Activated T-cell treated with anti-CD3 and anti-CD28 coated beads, Interleukin-2, amount 50 U/mL, for 72 hours (primary cell): ENCODE measurements at regions not wholly inside any gene's neighbourhood (a gene's known extent, or its start where the extent isn't known, plus 50 kb on each side); places are given as distances from the start of the nearest gene placed in this dataset.
"Not testable (repeated sequence)": the region's sequence is repeated elsewhere in the genome, so short reads cannot be mapped to it uniquely, and the experiment has no call there.

ENCODE experiments used
- ATAC-seq, 2 donors: fragments of 150-1000 bp; cut with Tn5 transposase; replicated peaks in 1 of 2; 2 replicates each; pipeline ENCODE4 v1.10.0; 2021; ENCODE audit warnings: moderate library complexity in 2 of 2, mild to moderate bottlenecking in 1 of 2
- DNase-seq, 2 donors: peaks; one replicate each; pipeline ENCODE4 v3.0.0; 2021 to 2022; ENCODE audit warnings: mixed read lengths in 1 of 2
- H3K27ac Mint-ChIP-seq: one replicate; pipeline ENCODE4 v1.8.0; 2022; ENCODE audit warnings: mild to moderate bottlenecking, moderate library complexity, mixed read lengths
- H3K27me3 Mint-ChIP-seq: one replicate; pipeline ENCODE4 v1.8.0; 2022; ENCODE audit warnings: low read depth, mixed read lengths
- H3K36me3 Mint-ChIP-seq, 2 donors: one replicate each; pipeline ENCODE4 v1.8.0; 2022; ENCODE audit warnings: mixed read lengths in 2 of 2, mild to moderate bottlenecking in 1 of 2; ENCODE audit not compliant: insufficient read depth in 2 of 2
- H3K4me1 Mint-ChIP-seq: one replicate; pipeline ENCODE4 v1.8.0; 2022; ENCODE audit warnings: low read depth, mixed read lengths
- H3K4me3 Mint-ChIP-seq, 2 donors: one replicate each; pipeline ENCODE4 v1.8.0; 2022; ENCODE audit warnings: mild to moderate bottlenecking in 2 of 2, mixed read lengths in 2 of 2, moderate library complexity in 2 of 2
- H3K9me3 Mint-ChIP-seq, 2 donors: one replicate each; pipeline ENCODE4 v1.8.0; 2022; ENCODE audit warnings: mixed read lengths in 2 of 2

DNA sequence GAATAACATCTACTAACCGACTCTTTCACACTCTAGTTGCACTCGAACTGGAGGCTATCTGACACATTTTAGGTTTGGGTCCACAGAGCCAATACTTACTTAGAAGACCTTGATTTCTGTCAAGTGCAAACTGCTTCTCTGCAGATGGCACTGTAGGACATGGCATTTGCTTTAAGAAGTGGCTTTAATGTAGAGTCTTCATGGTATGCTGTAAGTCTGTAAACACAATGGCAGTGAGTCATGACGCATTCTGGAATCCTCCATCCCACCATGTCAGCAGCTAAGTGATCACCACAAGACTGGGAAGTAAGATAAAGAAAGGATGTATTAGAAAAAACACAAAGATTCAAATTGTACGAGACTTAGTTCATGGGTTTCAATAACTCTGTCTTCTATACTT lies 377.0 kb upstream of the NOX3 start:
- H3K9me3 Mint-ChIP-seq = no peaks in the 10 kb centered on the region
- H3K36me3 Mint-ChIP-seq = no peaks in the 10 kb centered on the region
- ATAC-seq (no peak), DNase-seq (no peak)
- no peak overlapping the region for H3K27ac Mint-ChIP-seq
- no peak overlapping the region for H3K4me3 Mint-ChIP-seq
- no peaks in the 10 kb centered on the region for H3K4me1 Mint-ChIP-seq
- H3K27me3 Mint-ChIP-seq = no peaks in the 10 kb centered on the region

DNA sequence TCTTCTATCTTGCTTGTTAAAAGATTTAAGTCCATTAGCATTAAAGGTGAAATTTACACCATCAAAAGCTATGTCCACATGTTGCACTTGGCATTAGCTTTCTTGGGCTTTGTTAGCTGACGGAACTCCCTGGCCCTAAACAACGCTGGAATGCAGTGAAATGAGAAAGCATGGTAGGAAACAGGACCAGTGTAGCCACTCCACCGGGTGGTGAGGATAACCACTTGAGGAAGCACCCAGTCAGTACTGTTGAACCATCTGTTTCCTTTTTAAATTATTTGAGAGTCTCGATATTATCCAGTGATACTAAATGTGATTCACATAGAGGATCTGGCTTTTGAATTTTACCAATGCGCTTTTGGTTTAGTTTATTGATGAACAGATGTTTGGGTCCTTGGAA lies 374.9 kb upstream of the NOX3 start:
- no peak for ATAC-seq
- Mint-ChIP-seq H3K27ac (no peak overlapping the region), H3K9me3 (no peaks in the 10 kb centered on the region), H3K4me3 (no peak overlapping the region), H3K36me3 (no peaks in the 10 kb centered on the region), H3K27me3 (no peaks in the 10 kb centered on the region), H3K4me1 (no peaks in the 10 kb centered on the region)
- DNase-seq = no peak

DNA sequence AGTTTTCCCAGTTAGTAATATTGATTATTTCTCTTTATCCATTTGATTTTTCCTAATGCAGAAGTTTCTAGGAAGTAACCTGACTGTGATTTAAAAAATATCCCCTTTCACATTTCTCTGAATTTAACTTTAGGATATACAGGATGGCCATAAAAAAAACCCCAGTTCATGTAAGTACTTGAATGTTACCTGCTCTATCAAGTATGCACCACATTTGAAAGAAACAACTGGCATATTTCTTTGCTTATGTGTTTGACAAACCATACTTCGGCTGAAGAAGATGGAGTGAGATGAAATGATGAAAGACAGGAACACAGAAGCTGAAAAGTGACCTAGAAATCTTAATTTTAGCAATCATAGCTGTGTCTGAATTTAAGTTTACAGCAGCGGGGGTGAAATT lies 374.0 kb upstream of the NOX3 start:
- DNase-seq = no peak
- Mint-ChIP-seq H3K27me3 (no peaks in the 10 kb centered on the region), H3K4me1 (no peaks in the 10 kb centered on the region), H3K9me3 (no peaks in the 10 kb centered on the region), H3K4me3 (no peak overlapping the region), H3K36me3 (no peaks in the 10 kb centered on the region), H3K27ac (no peak overlapping the region)
- ATAC-seq = no peak

DNA sequence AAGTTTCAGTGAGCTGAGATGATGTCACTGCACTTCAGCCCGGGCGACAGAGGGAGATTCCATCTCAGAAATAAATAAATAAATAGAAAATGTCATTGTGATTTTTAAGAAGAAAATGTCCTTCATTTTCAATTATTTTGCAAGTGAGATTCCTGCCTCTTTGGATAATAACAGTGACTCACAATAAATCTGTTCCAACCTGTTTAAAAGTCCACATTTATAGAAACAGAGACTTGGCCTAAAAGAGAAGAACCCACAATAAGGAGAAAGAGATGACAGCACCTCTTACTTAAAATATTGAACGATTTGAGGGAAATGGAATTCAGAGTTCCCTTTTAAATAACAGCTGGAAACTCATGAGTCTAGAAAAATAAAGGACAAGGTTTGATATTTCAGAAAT lies 373.4 kb upstream of the NOX3 start:
- H3K27me3 Mint-ChIP-seq = no peaks in the 10 kb centered on the region
- no peak overlapping the region for H3K4me3 Mint-ChIP-seq
- no peaks in the 10 kb centered on the region for H3K36me3 Mint-ChIP-seq
- no peak overlapping the region for H3K27ac Mint-ChIP-seq
- ATAC-seq = no peak
- H3K4me1 Mint-ChIP-seq = no peaks in the 10 kb centered on the region
- DNase-seq = no peak
- H3K9me3 Mint-ChIP-seq = no peaks in the 10 kb centered on the region

DNA sequence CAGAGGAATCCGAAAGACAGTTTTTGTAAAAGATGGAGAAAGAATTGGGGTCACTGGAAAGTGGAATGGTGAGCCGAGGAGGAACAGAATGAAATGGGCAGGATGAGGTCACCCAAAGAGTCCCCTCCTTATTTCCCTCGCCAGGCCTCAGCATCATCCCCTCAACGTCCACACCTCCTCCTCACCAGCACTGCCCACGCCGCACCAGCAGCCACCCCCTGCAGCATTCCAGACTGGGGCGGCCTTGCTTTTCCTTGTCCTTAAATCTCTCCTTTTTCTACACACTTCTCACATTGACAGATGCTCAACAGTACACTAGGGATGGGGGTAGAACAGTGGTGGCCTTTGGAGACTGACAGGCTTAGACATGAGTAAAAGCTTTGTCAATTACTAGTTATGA lies 363.1 kb upstream of the NOX3 start:
- no peaks in the 10 kb centered on the region for H3K4me1 Mint-ChIP-seq
- ATAC-seq = no peak
- no peaks in the 10 kb centered on the region for H3K36me3 Mint-ChIP-seq
- H3K9me3 Mint-ChIP-seq = peaks cover 0 to 5% of the 10 kb centered on the region in 2 donors
- H3K27me3 Mint-ChIP-seq = no peaks in the 10 kb centered on the region
- DNase-seq = no peak
- no peak overlapping the region for H3K4me3 Mint-ChIP-seq
- H3K27ac Mint-ChIP-seq = no peak overlapping the region

DNA sequence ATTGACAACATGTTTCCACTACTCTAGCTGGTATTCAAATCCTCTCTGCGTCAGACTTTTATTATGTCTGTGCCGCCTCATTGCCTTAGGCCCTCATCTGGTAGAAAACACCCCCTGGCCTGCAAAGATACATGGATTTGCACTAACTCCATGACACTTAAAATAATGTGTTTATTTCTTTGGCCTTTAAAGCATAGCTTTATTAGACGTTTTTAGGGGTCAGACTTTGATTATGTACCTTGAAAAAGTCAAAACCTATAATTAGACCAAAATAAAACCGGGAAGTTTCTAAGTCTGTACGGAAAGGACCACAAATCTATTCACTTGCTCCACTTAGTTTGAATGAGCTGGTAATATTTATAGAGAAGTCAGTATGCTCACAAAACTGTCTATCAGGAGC lies 357.9 kb upstream of the NOX3 start:
- H3K4me3 Mint-ChIP-seq = no peak overlapping the region
- no peaks in the 10 kb centered on the region for H3K27me3 Mint-ChIP-seq
- no peak for DNase-seq
- no peak overlapping the region for H3K27ac Mint-ChIP-seq
- ATAC-seq = no peak
- no peaks in the 10 kb centered on the region for H3K36me3 Mint-ChIP-seq
- no peaks in the 10 kb centered on the region for H3K9me3 Mint-ChIP-seq
- no peaks in the 10 kb centered on the region for H3K4me1 Mint-ChIP-seq

DNA sequence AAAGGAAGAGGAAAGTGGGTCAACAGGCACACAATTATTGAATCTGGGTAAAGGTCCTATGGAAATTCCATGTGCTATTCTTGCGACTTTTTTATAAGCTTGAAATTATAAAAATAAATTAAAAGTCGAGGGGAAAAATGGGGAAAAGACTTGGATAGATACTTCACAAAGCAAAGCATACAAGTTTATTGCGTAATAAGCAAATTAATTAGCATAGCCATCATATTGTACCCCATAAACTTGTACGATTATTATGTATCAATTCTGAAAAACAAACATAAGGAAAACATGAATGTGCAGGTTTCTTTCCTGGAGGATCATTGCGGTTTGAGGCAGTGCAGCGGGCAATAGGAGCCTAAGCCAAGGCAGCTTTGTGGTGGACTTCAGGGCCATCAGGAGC lies 351.6 kb upstream of the NOX3 start:
- no peak for ATAC-seq
- H3K4me1 Mint-ChIP-seq = no peaks in the 10 kb centered on the region

DNA sequence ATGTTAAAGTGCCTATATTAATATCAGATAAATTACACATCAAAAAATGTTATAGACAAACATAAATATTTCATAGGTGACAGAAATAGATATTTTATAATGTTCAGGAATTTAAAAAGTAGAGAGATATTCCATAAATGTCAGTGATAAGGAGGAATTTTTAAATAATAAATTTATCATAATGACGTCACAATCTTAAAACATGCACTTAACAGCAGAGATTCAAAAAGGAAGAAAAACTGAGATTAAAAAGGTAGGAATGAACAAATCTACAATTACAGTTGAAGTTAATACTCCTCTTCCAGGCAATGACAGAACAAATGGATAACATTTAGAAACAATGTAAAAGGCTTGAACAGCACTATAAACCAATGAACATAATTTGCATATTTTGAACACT lies 345.4 kb upstream of the NOX3 start:
- Mint-ChIP-seq H3K27ac (no peak overlapping the region), H3K4me3 (no peak overlapping the region), H3K27me3 (no peaks in the 10 kb centered on the region), H3K4me1 (no peaks in the 10 kb centered on the region), H3K36me3 (no peaks in the 10 kb centered on the region), H3K9me3 (peaks cover 0 to 4% of the 10 kb centered on the region in 2 donors)
- ATAC-seq (no peak), DNase-seq (no peak)

More for the DNA sequence above, 351.6 kb upstream of the NOX3 start:
- Mint-ChIP-seq H3K36me3 (no peaks in the 10 kb centered on the region), H3K27ac (no peak overlapping the region), H3K9me3 (no peaks in the 10 kb centered on the region), H3K27me3 (no peaks in the 10 kb centered on the region), H3K4me3 (no peak overlapping the region)
- no peak for DNase-seq

DNA sequence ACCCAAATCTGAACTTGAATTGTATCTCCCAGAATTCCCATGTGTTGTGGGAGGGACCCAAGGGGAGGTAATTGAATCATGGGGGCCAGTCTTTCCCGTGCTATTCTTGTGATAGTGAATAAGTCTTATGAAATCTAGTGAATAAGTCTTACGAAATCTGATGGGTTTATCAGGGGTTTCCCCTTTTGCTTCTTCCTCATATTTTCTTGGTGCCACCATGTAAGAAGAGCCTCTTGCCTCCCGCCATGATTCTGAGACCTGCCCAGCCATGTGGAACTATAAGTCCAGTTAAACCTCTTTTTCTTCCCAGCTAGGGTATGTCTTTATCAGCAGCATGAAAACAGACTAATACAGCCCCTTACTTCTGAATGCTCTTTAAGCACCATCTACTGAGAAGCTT lies 343.2 kb upstream of the NOX3 start:
- H3K36me3 Mint-ChIP-seq, H3K4me1 Mint-ChIP-seq, DNase-seq, ATAC-seq, H3K9me3 Mint-ChIP-seq, H3K27ac Mint-ChIP-seq, H3K4me3 Mint-ChIP-seq, H3K27me3 Mint-ChIP-seq: not testable (repeated sequence)

DNA sequence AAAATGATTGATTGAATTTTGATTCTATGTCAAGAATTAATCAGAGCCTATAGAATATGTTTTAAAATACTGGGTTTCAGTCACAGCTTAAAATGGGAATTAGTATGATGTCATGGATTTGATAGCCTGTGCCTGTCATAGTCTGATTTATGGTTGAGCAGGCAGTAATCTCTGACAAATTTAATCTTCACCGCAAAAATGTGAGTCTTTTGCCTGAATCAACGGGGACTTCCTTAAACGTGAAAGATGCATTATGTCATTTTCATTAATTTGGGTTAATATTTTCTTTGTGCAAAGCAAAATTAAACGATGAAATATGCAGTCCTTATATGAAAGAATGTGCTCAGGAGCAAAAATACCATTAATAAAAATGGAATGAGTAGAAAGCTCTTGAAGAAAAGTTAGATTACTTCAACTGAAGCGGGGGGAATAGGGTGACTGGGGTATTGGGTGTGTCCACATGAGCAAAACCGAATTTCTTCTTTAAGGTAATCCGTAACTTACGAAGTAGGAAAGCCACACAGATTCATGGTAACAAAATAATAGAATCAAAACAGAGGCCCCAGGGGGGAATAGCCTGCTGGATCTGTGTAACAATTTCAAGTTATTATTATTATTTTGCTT lies 339.6 kb upstream of the NOX3 start:
- DNase-seq (no peak), ATAC-seq (no peak)
- Mint-ChIP-seq H3K27ac (no peak overlapping the region), H3K27me3 (no peaks in the 10 kb centered on the region), H3K36me3 (no peaks in the 10 kb centered on the region), H3K4me1 (no peaks in the 10 kb centered on the region), H3K4me3 (no peak overlapping the region), H3K9me3 (peaks cover 0 to 6% of the 10 kb centered on the region in 2 donors)

DNA sequence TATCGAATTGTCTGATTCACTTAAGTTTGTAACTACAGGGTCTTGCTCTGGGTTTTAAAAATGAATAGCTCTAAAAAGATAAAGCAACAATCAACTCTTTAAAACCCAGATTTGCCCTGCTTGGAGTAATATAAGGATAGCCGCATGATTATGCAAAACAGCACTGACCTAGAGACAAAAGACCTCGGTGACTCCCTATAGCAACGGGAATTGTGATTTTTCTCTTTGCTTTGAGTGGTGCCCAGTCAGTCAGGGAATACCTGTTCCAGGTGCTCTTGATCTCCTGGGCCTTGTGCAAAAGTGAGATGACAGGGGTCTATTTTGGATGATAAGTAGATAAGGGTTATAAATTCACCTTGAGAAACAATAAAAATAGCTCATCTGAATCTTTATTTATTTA lies 336.3 kb upstream of the NOX3 start:
- no peaks in the 10 kb centered on the region for H3K4me1 Mint-ChIP-seq
- DNase-seq (no peak), ATAC-seq (no peak)
- H3K27me3 Mint-ChIP-seq = no peaks in the 10 kb centered on the region
- peaks cover 1 to 4% of the 10 kb centered on the region in 2 donors for H3K9me3 Mint-ChIP-seq
- H3K27ac Mint-ChIP-seq = no peak overlapping the region
- H3K36me3 Mint-ChIP-seq = no peaks in the 10 kb centered on the region
- H3K4me3 Mint-ChIP-seq = no peak overlapping the region

DNA sequence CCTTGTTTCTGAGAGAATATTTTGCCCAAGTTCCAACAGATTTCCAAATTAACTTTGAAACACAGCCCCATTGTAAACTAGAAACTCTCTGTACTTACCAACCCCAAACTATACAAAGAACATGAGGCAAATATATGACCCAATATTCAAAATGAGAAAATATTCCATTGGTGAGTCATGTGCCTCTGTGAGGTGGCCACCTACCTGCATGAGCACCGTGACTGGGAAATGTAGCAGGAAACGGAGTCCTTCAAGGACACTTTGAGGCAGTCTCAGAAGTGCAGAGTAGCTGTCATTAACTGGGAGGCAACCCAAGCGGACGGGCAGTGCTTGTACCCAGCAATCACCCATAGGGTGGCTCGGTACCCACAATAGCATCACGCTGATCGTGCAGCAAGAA lies 335.5 kb upstream of the NOX3 start:
- Mint-ChIP-seq H3K4me3 (no peak overlapping the region), H3K4me1 (no peaks in the 10 kb centered on the region), H3K27me3 (no peaks in the 10 kb centered on the region), H3K36me3 (no peaks in the 10 kb centered on the region), H3K27ac (no peak overlapping the region), H3K9me3 (peaks cover 4% of the 10 kb centered on the region in 2 donors)
- ATAC-seq (no peak), DNase-seq (no peak)

DNA sequence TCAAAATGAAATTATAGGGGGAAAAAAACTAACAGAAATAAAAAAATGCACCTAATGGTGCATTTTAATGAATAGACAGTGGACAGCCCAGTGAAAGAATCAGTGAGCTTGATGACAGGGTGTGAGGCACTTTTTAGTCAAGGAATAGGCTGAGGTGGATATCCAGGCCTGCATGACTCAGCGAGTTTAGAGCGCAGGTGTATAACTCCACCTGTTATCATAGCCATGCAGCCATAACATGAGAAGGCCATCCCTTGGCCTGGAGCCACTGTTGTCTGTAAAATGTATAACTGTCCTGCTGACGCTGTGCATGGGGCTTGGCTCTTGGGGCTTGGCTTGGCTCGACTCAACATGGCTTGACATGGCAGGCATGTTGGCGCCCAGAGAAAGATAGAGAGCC lies 331.5 kb upstream of the NOX3 start:
- no peaks in the 10 kb centered on the region for H3K36me3 Mint-ChIP-seq
- H3K4me3 Mint-ChIP-seq = no peak overlapping the region
- no peak for ATAC-seq
- no peak for DNase-seq
- no peaks in the 10 kb centered on the region for H3K4me1 Mint-ChIP-seq
- H3K27ac Mint-ChIP-seq = no peak overlapping the region
- H3K9me3 Mint-ChIP-seq = peaks cover 4% of the 10 kb centered on the region in 2 donors
- H3K27me3 Mint-ChIP-seq = no peaks in the 10 kb centered on the region

DNA sequence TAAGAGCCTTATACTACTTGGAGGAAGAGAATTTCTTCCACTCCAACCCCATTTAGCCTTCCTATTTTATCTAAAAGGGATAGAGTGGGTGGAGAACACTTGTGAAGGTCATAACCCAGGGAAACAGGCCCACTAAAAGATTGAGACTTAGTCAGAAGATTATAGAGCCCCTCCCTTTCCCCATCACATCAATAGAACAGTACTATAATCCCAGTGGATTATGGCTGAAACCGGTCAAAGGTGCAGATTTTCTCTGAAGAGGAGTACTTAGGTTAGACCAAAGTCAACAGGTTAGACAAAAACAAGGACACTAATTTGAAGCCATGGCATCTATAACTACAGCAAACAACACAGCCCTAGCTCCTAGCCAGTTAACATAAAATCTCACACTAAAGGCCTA lies 330.9 kb upstream of the NOX3 start:
- Mint-ChIP-seq H3K4me3 (no peak overlapping the region), H3K36me3 (no peaks in the 10 kb centered on the region), H3K9me3 (peaks cover 4% of the 10 kb centered on the region in 2 donors), H3K27me3 (no peaks in the 10 kb centered on the region), H3K4me1 (no peaks in the 10 kb centered on the region), H3K27ac (no peak overlapping the region)
- DNase-seq = no peak
- ATAC-seq = no peak
